ENCODE measurements at regions not wholly inside any gene's neighbourhood (a gene's known extent, or its start where the extent isn't known, plus 50 kb on each side); places are given as distances from the start of the nearest gene placed in this dataset.

DNA sequence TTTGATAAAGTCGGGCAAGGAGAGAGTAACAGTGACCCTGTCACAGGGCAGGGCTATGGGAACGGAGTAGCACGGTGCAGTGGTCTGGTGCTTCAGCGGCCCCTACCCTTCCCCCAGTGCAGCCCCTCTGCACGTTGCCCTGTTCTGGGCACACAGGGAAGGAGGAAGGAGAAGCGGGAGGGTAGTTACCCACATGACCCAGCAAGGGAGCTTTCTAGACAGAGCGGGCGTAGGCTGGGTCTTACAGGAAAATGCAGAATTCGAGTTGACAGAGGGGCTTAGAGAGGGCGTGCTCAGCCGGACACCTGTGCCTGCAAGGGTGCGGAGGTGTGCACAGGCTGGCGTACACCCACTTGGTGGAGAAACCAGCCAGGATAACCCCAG lies 341.2 kb downstream of the NPHP4 start:
- no peak for TF ChIP-seq CTCF (IDR thresholded peaks at IDR 0.05; ENCODE audit: low read depth, low read length, poor library complexity, severe bottlenecking)
- TF ChIP-seq EZH2phosphoT487 (IDR thresholded peaks at IDR 0.05; ENCODE audit: borderline replicate concordance, low read length), result no peak

Data from DOHH2 (cell line).